K562 (cell line): ENCODE measurements at regions not wholly inside any gene's neighbourhood (a gene's known extent, or its start where the extent isn't known, plus 50 kb on each side); places are given as distances from the start of the nearest gene placed in this dataset.

Experiments used
- ATAC-seq: fragments of 200-7000 bp; cut with Tn5 transposase; 3 replicates; pipeline ENCODE4 v1.9.1; 2020; ENCODE audit warnings: moderate library complexity
- BruUV-seq: library from RNA; stranded (reverse); fragments of 400-500 nt; replicated peaks from 2 replicates; lab custom pipeline; 2021; lab: Mats Ljungman, UMichigan
- CTCF ChIA-PET: fragments of 300-600 bp; formaldehyde crosslinking; extraction: SDS; loops from one replicate; lab custom pipeline; 2021; ENCODE audit warnings: low intra/inter-chr PET ratio; lab: Yijun Ruan, JAX
- POLR2A ChIA-PET: fragments of 300-600, 350-650 bp; sonication (Branson Sonifier 250); formaldehyde crosslinking; extraction: SDS; loops from one replicate; lab custom pipeline; 2021; ENCODE audit warnings: antibody characterized with exemption, inconsistent platforms; lab: Yijun Ruan, JAX
- DNase-seq, 4 experiments: peaks; one replicate each; pipeline versions ENCODE4 v3.0.0 to v3.0.0-alpha.2; 2011 to 2018; ENCODE audit warnings: low spot score in 3 of 4, mixed read lengths in 3 of 4; ENCODE audit errors: extremely low read depth in 1 of 4
- FAIRE-seq: peaks from 2 replicates; lab custom pipeline; 2011; peaks lifted over from hg19 to GRCh38; lab: Jason Lieb, UNC
- H2AFZ ChIP-seq: 2 replicates; pipeline ENCODE4 v1.6.0; 2011; ENCODE audit warnings: low read depth, low read length, control low read depth, inconsistent platforms
- H3K27ac ChIP-seq: fragments of 200-600 bp; 3 replicates; pipeline ENCODE4 v1.8.0; 2011; ENCODE audit warnings: low read depth, mild to moderate bottlenecking, control low read depth, inconsistent platforms, low read length, moderate library complexity, mixed read lengths; ENCODE audit errors: extremely low read depth
- H3K27me3 ChIP-seq, 2 experiments: fragments of 300-600 bp in 1 of 2; 2 replicates in 1 of 2; 3 replicates in 1 of 2; pipeline versions ENCODE4 v1.6.0 to v1.8.0; 2011; ENCODE audit warnings: inconsistent platforms in 2 of 2, low read length in 2 of 2, mild to moderate bottlenecking in 1 of 2, mixed read lengths in 1 of 2, moderate library complexity in 1 of 2; ENCODE audit not compliant: control insufficient read depth in 2 of 2, insufficient read depth in 2 of 2
- H3K36me3 ChIP-seq: fragments of 300-600 bp; 3 replicates; pipeline ENCODE4 v1.8.0; 2011; ENCODE audit warnings: mild to moderate bottlenecking, low read length, inconsistent platforms; ENCODE audit not compliant: control insufficient read depth, insufficient read depth
- H3K4me1 ChIP-seq, 2 experiments: fragments of 200-600 bp in 1 of 2; replicated peaks in 1 of 2; 2 replicates in 1 of 2; 3 replicates in 1 of 2; pipeline versions ENCODE4 v1.5.1 to v1.8.0; 2011; ENCODE audit warnings: inconsistent platforms in 2 of 2, low read length in 2 of 2, mild to moderate bottlenecking in 1 of 2, mixed read lengths in 1 of 2, moderate library complexity in 1 of 2; ENCODE audit not compliant: control insufficient read depth in 2 of 2, insufficient read depth in 2 of 2
- H3K4me2 ChIP-seq: 2 replicates; pipeline ENCODE4 v1.6.1; 2011; ENCODE audit warnings: low read length, control low read depth, inconsistent platforms, mixed read lengths; ENCODE audit not compliant: insufficient read depth
- H3K4me3 ChIP-seq: fragments of 200-600 bp; sonication (generic), shearing (Covaris generic); 2 replicates; pipeline ENCODE4 v1.5.1; 2016; ENCODE audit warnings: control low read depth, inconsistent platforms
- H3K79me2 ChIP-seq: fragments of 200-600 bp; 3 replicates; pipeline ENCODE4 v1.8.0; 2011; ENCODE audit warnings: low read length, inconsistent platforms; ENCODE audit not compliant: control insufficient read depth, insufficient read depth
- H3K9ac ChIP-seq, 2 experiments: 2 replicates each; pipeline versions ENCODE4 v1.6.0 to v1.6.1; 2011; ENCODE audit warnings: low read depth in 2 of 2, low read length in 2 of 2, control low read depth in 1 of 2, inconsistent platforms in 1 of 2, mild to moderate bottlenecking in 1 of 2, mixed read lengths in 1 of 2; ENCODE audit not compliant: insufficient read depth in 1 of 2
- H3K9me1 ChIP-seq: one replicate; pipeline ENCODE4 v1.6.0; 2011; ENCODE audit warnings: inconsistent platforms, mild to moderate bottlenecking, low read length, moderate library complexity; ENCODE audit not compliant: control insufficient read depth, insufficient read depth
- H3K9me3 ChIP-seq: replicated peaks from 2 replicates; pipeline ENCODE4 v1.5.1; 2011; ENCODE audit warnings: low read depth, low read length, inconsistent platforms; ENCODE audit not compliant: control insufficient read depth, insufficient read depth
- H4K20me1 ChIP-seq: replicated peaks from 2 replicates; pipeline ENCODE4 v1.6.1; 2011; ENCODE audit warnings: low read length, inconsistent platforms, mixed read lengths; ENCODE audit not compliant: control insufficient read depth, insufficient read depth
- CBX3 ChIP-seq, 2 experiments: IDR thresholded peaks; 1 replicate in 1 of 2; 2 replicates in 1 of 2; pipeline ENCODE4 v1.6.1; 2012; ENCODE audit warnings: inconsistent platforms in 2 of 2, low read length in 2 of 2, borderline replicate concordance in 1 of 2, control low read depth in 1 of 2
- FOSL1 ChIP-seq: fragments of 200-800 bp; sonication (Bioruptor generic); conservative IDR thresholded peaks from 2 replicates; pipeline ENCODE4 v1.6.1; 2016; ENCODE audit warnings: missing genetic modification characterization, missing compliant biosample characterization
- FOXA3 ChIP-seq, 2 experiments: fragments of 450-650 bp in 1 of 2; sonication (generic) in 1 of 2; formaldehyde crosslinking; IDR thresholded peaks in 1 of 2; conservative IDR thresholded peaks in 1 of 2; 2 replicates each; pipeline versions ENCODE4 v1.4.0 to v1.8.0; 2020 to 2022; ENCODE audit warnings: mild to moderate bottlenecking in 2 of 2, missing genetic modification reagents in 1 of 2
- FOXK1 ChIP-seq: sonication (generic); formaldehyde crosslinking; IDR thresholded peaks from 2 replicates; pipeline ENCODE4 v1.8.0; 2022; ENCODE audit warnings: missing genetic modification reagents, mild to moderate bottlenecking, borderline replicate concordance
- GABPB2 ChIP-seq: fragments of 250-450 bp; sonication (Bioruptor Pico); conservative IDR thresholded peaks from 2 replicates; pipeline ENCODE4 v1.5.1; 2021; ENCODE audit warnings: mild to moderate bottlenecking
- PML ChIP-seq: IDR thresholded peaks from 2 replicates; pipeline ENCODE4 v1.6.1; 2012; ENCODE audit warnings: low read length, inconsistent platforms
- POLR2B ChIP-seq: fragments of 450-650 bp; IDR thresholded peaks from 2 replicates; pipeline ENCODE4 v1.6.1; 2018; ENCODE audit warnings: low read depth; ENCODE audit not compliant: partially characterized antibody
- POLR3A ChIP-seq: IDR thresholded peaks from 2 replicates; pipeline ENCODE4 v1.6.1; 2011; ENCODE audit warnings: borderline replicate concordance, mild to moderate bottlenecking, moderate library complexity; ENCODE audit not compliant: insufficient read length, insufficient read depth; ENCODE audit errors: extremely low read depth
- PREB ChIP-seq: sonication (generic); formaldehyde crosslinking; IDR thresholded peaks from 2 replicates; pipeline ENCODE4 v1.8.1; 2023; ENCODE audit warnings: mild to moderate bottlenecking, missing genetic modification reagents
- RBM22 ChIP-seq: fragments of 200-400 bp; formaldehyde crosslinking; IDR thresholded peaks from 2 replicates; pipeline ENCODE4 v1.6.1; 2018; ENCODE audit warnings: low read length, low read depth; ENCODE audit not compliant: poor library complexity, severe bottlenecking
- SAFB ChIP-seq: fragments of 200-400 bp; formaldehyde crosslinking; IDR thresholded peaks from 2 replicates; pipeline ENCODE4 v1.6.1; 2017; ENCODE audit warnings: low read depth, low read length, borderline replicate concordance
- ZNF707 ChIP-seq: fragments of 250-450 bp; sonication (Bioruptor Pico); conservative IDR thresholded peaks from 2 replicates; pipeline ENCODE4 v1.8.0; 2022; ENCODE audit warnings: inconsistent platforms, mild to moderate bottlenecking, moderate library complexity
- ZNF830 ChIP-seq: fragments of 250-450 bp; sonication (Bioruptor Pico); IDR thresholded peaks from 2 replicates; pipeline ENCODE4 v1.5.0; 2021; ENCODE audit warnings: mild to moderate bottlenecking
- WGBS: fragments of 100-300 bp; shearing (Covaris generic); methylation state at CpG from one replicate; pipeline ENCODE4 v1.1.6; 2016; ENCODE audit warnings: low coverage, mixed read lengths; ENCODE audit not compliant: insufficient coverage; ENCODE audit errors: missing lambda C conversion rate; 5-methylcytosine and 5-hydroxymethylcytosine counted together
- in situ Hi-C: fragments of 300-500 bp; cut with MboI; formaldehyde crosslinking; loops from 4 replicates; pipeline ENCODE4 v1.15.0; 2018; ENCODE audit warnings: inconsistent platforms, mixed read lengths
- intact Hi-C: fragments of 100-400 bp; cut with micrococcal nuclease; formaldehyde crosslinking; loops from 2 replicates; pipeline ENCODE4 v1.14.2; 2022

DNA sequence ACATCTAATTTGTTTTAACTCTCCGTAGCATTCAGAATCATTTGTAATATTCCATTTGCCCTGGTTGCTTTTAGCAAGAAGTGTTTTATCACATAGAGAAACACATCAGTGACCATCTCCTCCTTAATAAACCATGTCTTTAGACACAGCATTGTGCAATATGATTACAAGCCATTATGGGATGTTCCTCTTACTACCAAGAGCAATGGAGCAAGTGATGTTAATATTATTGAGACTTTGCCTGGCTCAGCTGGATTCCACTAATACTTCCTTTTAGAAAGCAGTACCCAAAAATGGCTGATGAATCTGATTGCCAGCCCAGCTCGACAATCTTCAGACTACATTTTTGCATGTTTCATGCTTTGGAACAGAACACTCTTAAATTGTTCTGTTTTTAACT lies 364.2 kb downstream of the OSTF1 start:
- WGBS: 4% methylated on average over 2 of the region's 2 CpGs
- BruUV-seq: no TSS peak
- Histone ChIP-seq H3K36me3 (no peaks in the 10 kb centered on the region), H2AFZ (no peak overlapping the region), H4K20me1 (no peaks in the 10 kb centered on the region), H3K9me1 (no peaks in the 10 kb centered on the region), H3K27ac (no peak overlapping the region), H3K27me3 (no peaks in the 10 kb centered on the region), H3K4me3 (no peak overlapping the region), H3K4me1 (no peaks in the 10 kb centered on the region), H3K9ac (no peak overlapping the region), H3K9me3 (no peaks in the 10 kb centered on the region), H3K4me2 (no peak overlapping the region), H3K79me2 (no peaks in the 10 kb centered on the region)
- ATAC-seq: no peak
- intact Hi-C loops: no loop called here
- TF ChIP-seq PREB (no peak), GABPB2 (CRISPR knock-in tag) (no peak)
- in situ Hi-C loops: no loop called here
- no peak for FAIRE-seq
- DNase-seq: no peak
- POLR2A ChIA-PET: no interaction called here
- CTCF ChIA-PET: no interaction called here

DNA sequence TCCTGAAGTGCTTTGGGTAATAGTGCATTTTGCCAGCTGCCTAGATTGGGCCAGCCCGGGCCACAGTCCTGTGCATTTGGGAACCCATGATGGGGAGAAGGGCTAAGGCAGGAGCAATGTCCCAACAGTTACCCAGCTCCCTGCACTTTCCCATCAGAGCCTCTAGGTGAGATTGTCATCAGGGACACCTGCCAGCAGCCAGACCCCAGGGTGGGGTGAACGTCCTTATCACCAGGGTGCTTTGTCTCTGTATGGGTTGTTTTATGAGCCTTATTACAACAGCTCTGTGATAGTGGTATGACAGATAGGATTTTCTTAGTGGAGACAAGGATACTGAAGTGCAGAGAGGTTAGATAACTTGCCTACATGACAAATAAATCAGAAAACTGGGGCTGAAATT lies 365.7 kb downstream of the OSTF1 start:
- H3K9me3 ChIP-seq: no peaks in the 10 kb centered on the region
- BruUV-seq: no TSS peak
- H2AFZ ChIP-seq: no peak overlapping the region
- H3K4me3 ChIP-seq: no peak overlapping the region
- H3K9me1 ChIP-seq: no peaks in the 10 kb centered on the region
- H3K4me2 ChIP-seq: no peak overlapping the region
- ATAC-seq (no peak), DNase-seq (no peak), FAIRE-seq (no peak)
- intact Hi-C loops (no loop called here), in situ Hi-C loops (no loop called here)
- CTCF ChIA-PET: no interaction called here
- H3K27ac ChIP-seq: no peak overlapping the region
- no peaks in the 10 kb centered on the region for H4K20me1 ChIP-seq
- POLR2A ChIA-PET: no interaction called here
- H3K36me3 ChIP-seq: no peaks in the 10 kb centered on the region
- H3K4me1 ChIP-seq: no peaks in the 10 kb centered on the region
- H3K27me3 ChIP-seq: no peaks in the 10 kb centered on the region
- H3K79me2 ChIP-seq: no peaks in the 10 kb centered on the region
- no peak overlapping the region for H3K9ac ChIP-seq
- 0% methylated on average over 1 of the region's 2 CpGs for WGBS
- no peak for TF ChIP-seq FOXA3 (CRISPR knock-in tag; conservative IDR thresholded peaks at IDR 0.05 in 1 of 2, IDR thresholded peaks at IDR 0.05 in 1 of 2)
- no peak for TF ChIP-seq RBM22
- no peak for TF ChIP-seq POLR3A
- TF ChIP-seq FOXK1 (CRISPR knock-in tag): no peak
- TF ChIP-seq POLR2B: no peak
- TF ChIP-seq ZNF830: no peak
- no peak for TF ChIP-seq SAFB
- no peak for TF ChIP-seq CBX3 (IDR thresholded peaks at IDR 0.05; ENCODE audit: borderline replicate concordance in 1 of 2, low read length in 2 of 2)
- TF ChIP-seq PML: no peak
- TF ChIP-seq ZNF707 (CRISPR knock-in tag): no peak
- TF ChIP-seq FOSL1 (tag): no peak
